NCI-H1417 (cell line): ENCODE measurements at regions not wholly inside any gene's neighbourhood (a gene's known extent, or its start where the extent isn't known, plus 50 kb on each side); places are given as distances from the start of the nearest gene placed in this dataset.
"Not testable (repeated sequence)": the region's sequence is repeated elsewhere in the genome, so short reads cannot be mapped to it uniquely, and the experiment has no call there.

Experiments
- DNase-seq, 3 experiments: peaks; one replicate each; lab custom pipeline; 2025; lab: John Stamatoyannopoulos, UW

GRCh38 chr5:152701305-152701949 lies 296.3 kb upstream of the NMUR2 start:
- peak in 2 of 3 experiments; percentile 52 to 54 for DNase-seq

- no peak for DNase-seq
These were observed 299.2 kb upstream of the NMUR2 start for GRCh38 chr5:152704286-152704685.

- no peak for DNase-seq
These were observed 306.8 kb upstream of the NMUR2 start for GRCh38 chr5:152711801-152712388.

- DNase-seq, result no peak
These were observed 312.3 kb upstream of the NMUR2 start for GRCh38 chr5:152717393-152717792.

- DNase-seq, result no peak
These were observed 318.4 kb upstream of the NMUR2 start for GRCh38 chr5:152723482-152723881.

- DNase-seq, result no peak
These were observed 325.1 kb upstream of the NMUR2 start for GRCh38 chr5:152730176-152730575.

GRCh38 chr5:152736906-152737305 lies 331.8 kb upstream of the NMUR2 start:
- no peak for DNase-seq

GRCh38 chr5:152739916-152740315 lies 334.8 kb upstream of the NMUR2 start:
- DNase-seq, result no peak

- not testable (repeated sequence) for DNase-seq
These were observed 336.0 kb upstream of the NMUR2 start for GRCh38 chr5:152741126-152741525.

GRCh38 chr5:152787709-152788217 lies 382.7 kb upstream of the NMUR2 start:
- DNase-seq, result not testable (repeated sequence)

- DNase-seq, result no peak
These were observed 396.8 kb upstream of the NMUR2 start for GRCh38 chr5:152801886-152802285.

- DNase-seq, result no peak
These were observed 399.1 kb upstream of the NMUR2 start for GRCh38 chr5:152804179-152804578.

GRCh38 chr5:152811988-152812387 lies 406.9 kb upstream of the NMUR2 start:
- DNase-seq, result no peak

GRCh38 chr5:152813526-152813925 lies 408.4 kb upstream of the NMUR2 start:
- peak in 1 of 3 experiments; percentile 69 for DNase-seq

- DNase-seq, result no peak
These were observed 414.8 kb upstream of the NMUR2 start for GRCh38 chr5:152819891-152820290.

- DNase-seq, result no peak
These were observed 419.2 kb upstream of the NMUR2 start for GRCh38 chr5:152824316-152824715.

GRCh38 chr5:152838241-152838786 lies 433.2 kb upstream of the NMUR2 start:
- DNase-seq, result no peak

GRCh38 chr5:152844713-152845112 lies 439.6 kb upstream of the NMUR2 start:
- no peak for DNase-seq

GRCh38 chr5:152853361-152853760 lies 448.3 kb upstream of the NMUR2 start:
- no peak for DNase-seq

GRCh38 chr5:152855441-152855840 lies 450.4 kb upstream of the NMUR2 start:
- no peak for DNase-seq

- no peak for DNase-seq
These were observed 456.2 kb upstream of the NMUR2 start for GRCh38 chr5:152861231-152861630.

- no peak for DNase-seq
These were observed 459.4 kb upstream of the NMUR2 start for GRCh38 chr5:152864447-152864846.

GRCh38 chr5:152864991-152865390 lies 459.9 kb upstream of the NMUR2 start:
- no peak for DNase-seq
